Sigmoid colon (tissue), 4 donors: ENCODE measurements at regions not wholly inside any gene's neighbourhood (a gene's known extent, or its start where the extent isn't known, plus 50 kb on each side); places are given as distances from the start of the nearest gene placed in this dataset.

Experiments used
- EP300 ChIP-seq, 4 donors: sonication (generic); formaldehyde crosslinking; IDR thresholded peaks; one replicate each; pipeline ENCODE4 v1.6.1; 2017; ENCODE audit warnings: antibody characterized with exemption in 4 of 4
- POLR2A ChIP-seq, 2 donors: fragments of 450-650 bp; IDR thresholded peaks; one replicate each; pipeline ENCODE4 v1.6.1; 2016; ENCODE audit warnings: antibody characterized with exemption in 2 of 2, mild to moderate bottlenecking in 2 of 2, moderate library complexity in 2 of 2
- TF ChIP-seq, protein P1 (sequence below), 4 experiments: fragments of 450-650 bp in 3 of 4; fragments of 200-600 bp in 1 of 4; IDR thresholded peaks; one replicate each; pipeline ENCODE4 v1.5.1; 2016 to 2019; ENCODE audit warnings: antibody characterized with exemption in 4 of 4, mild to moderate bottlenecking in 3 of 4, moderate library complexity in 2 of 4

DNA sequence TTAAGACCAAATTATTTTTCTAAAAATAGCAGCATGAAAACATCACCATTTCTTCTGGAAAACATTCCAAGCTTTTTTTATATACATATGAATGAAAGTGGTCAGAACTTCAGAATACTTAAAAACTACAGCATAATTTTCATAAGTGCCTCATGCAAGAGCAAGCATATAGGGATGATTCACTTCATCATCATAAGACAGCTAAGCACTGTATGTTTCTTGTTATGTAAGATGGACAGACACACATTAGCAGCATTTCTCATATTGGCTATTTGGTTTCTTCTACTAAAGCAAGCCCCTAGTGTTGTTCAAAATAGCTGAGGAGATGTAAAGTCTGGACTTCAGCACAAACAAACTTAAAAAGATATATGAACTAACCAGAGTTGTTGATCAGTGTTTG, 213.1 kb upstream of the NOCT start:
- no peak for TF ChIP-seq POLR2A (IDR thresholded peaks at IDR 0.05)
- TF ChIP-seq, protein P1, sequence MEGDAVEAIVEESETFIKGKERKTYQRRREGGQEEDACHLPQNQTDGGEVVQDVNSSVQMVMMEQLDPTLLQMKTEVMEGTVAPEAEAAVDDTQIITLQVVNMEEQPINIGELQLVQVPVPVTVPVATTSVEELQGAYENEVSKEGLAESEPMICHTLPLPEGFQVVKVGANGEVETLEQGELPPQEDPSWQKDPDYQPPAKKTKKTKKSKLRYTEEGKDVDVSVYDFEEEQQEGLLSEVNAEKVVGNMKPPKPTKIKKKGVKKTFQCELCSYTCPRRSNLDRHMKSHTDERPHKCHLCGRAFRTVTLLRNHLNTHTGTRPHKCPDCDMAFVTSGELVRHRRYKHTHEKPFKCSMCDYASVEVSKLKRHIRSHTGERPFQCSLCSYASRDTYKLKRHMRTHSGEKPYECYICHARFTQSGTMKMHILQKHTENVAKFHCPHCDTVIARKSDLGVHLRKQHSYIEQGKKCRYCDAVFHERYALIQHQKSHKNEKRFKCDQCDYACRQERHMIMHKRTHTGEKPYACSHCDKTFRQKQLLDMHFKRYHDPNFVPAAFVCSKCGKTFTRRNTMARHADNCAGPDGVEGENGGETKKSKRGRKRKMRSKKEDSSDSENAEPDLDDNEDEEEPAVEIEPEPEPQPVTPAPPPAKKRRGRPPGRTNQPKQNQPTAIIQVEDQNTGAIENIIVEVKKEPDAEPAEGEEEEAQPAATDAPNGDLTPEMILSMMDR (IDR thresholded peaks at IDR 0.05) = no peak
- TF ChIP-seq EP300 (IDR thresholded peaks at IDR 0.05) = no peak
